K562 (cell line): ENCODE measurements at regions not wholly inside any gene's neighbourhood (a gene's known extent, or its start where the extent isn't known, plus 50 kb on each side); places are given as distances from the start of the nearest gene placed in this dataset.
A peak's percentile ranks its signal among the peaks of the same experiment; 100 is the strongest.

Experiments
- ATF4 ChIP-seq: fragments of 450-650 bp; formaldehyde crosslinking; IDR thresholded peaks from 2 replicates; pipeline ENCODE4 v1.4.0; 2022; ENCODE audit warnings: mild to moderate bottlenecking, moderate library complexity
- E2F1 ChIP-seq: sonication (generic); formaldehyde crosslinking; IDR thresholded peaks from 2 replicates; pipeline ENCODE4 v1.8.1; 2023; ENCODE audit warnings: mild to moderate bottlenecking, missing genetic modification reagents, moderate library complexity
- IRF2 ChIP-seq: sonication (generic); formaldehyde crosslinking; IDR thresholded peaks from 2 replicates; pipeline ENCODE4 v1.8.1; 2022; ENCODE audit warnings: mild to moderate bottlenecking, missing genetic modification reagents
- KHSRP ChIP-seq: fragments of 450-650 bp; IDR thresholded peaks from 2 replicates; pipeline ENCODE4 v1.6.1; 2017
- MYC ChIP-seq, 2 experiments: fragments of 250-450 bp in 1 of 2; sonication (Bioruptor Pico) in 1 of 2; IDR thresholded peaks; 2 replicates each; pipeline versions ENCODE4 v1.5.1 to v1.6.1; 2012 to 2021; ENCODE audit warnings: low read depth in 2 of 2, borderline replicate concordance in 1 of 2, improper control_type of control experiment in 1 of 2, low read length in 1 of 2, mild to moderate bottlenecking in 1 of 2, moderate library complexity in 1 of 2
- NELFE ChIP-seq: IDR thresholded peaks from 2 replicates; pipeline ENCODE4 v1.6.1; 2011; ENCODE audit warnings: mild to moderate bottlenecking; ENCODE audit not compliant: insufficient read depth, insufficient read length
- NFIC ChIP-seq: fragments of 450-650 bp; IDR thresholded peaks from 2 replicates; pipeline ENCODE4 v1.6.1; 2017; ENCODE audit warnings: mild to moderate bottlenecking, inconsistent platforms
- TEAD2 ChIP-seq: fragments of 450-650 bp; IDR thresholded peaks from 2 replicates; pipeline ENCODE4 v1.6.1; 2016; ENCODE audit warnings: missing genetic modification characterization, control low read depth, missing compliant biosample characterization
- THRB ChIP-seq: fragments of 450-650 bp; formaldehyde crosslinking; conservative IDR thresholded peaks from 2 replicates; pipeline ENCODE4 v1.4.0; 2022; ENCODE audit warnings: mild to moderate bottlenecking, missing genetic modification characterization
- TRIM25 ChIP-seq: fragments of 450-650 bp; IDR thresholded peaks from 2 replicates; pipeline ENCODE4 v1.7.0; 2016; ENCODE audit warnings: borderline replicate concordance
- ZBTB11 ChIP-seq, 3 experiments: fragments of 200-800 bp in 1 of 3; fragments of 250-450 bp in 1 of 3; fragments of 450-650 bp in 1 of 3; sonication (Bioruptor Pico) in 1 of 3; sonication (Bioruptor generic) in 1 of 3; formaldehyde crosslinking in 1 of 3; IDR thresholded peaks; 2 replicates each; pipeline versions ENCODE4 v1.6.1 to v1.8.0; 2016 to 2022; ENCODE audit warnings: mild to moderate bottlenecking in 2 of 3, missing genetic modification characterization in 2 of 3, missing compliant biosample characterization in 1 of 3, moderate library complexity in 1 of 3
- ZBTB33 ChIP-seq: sonication (generic); formaldehyde crosslinking; IDR thresholded peaks from 2 replicates; pipeline ENCODE4 v1.8.1; 2023; ENCODE audit warnings: mild to moderate bottlenecking, missing genetic modification reagents
- ZBTB8A ChIP-seq: fragments of 450-650 bp; IDR thresholded peaks from 2 replicates; pipeline ENCODE4 v1.6.1; 2018; ENCODE audit warnings: mild to moderate bottlenecking, moderate library complexity; ENCODE audit not compliant: partially characterized antibody
- ZFP30 ChIP-seq: fragments of 250-450 bp; sonication (Bioruptor Pico); IDR thresholded peaks from 2 replicates; pipeline ENCODE4 v1.8.0; 2022; ENCODE audit warnings: moderate library complexity, mild to moderate bottlenecking, inconsistent platforms, borderline replicate concordance

- peak; percentile 77 for TF ChIP-seq THRB (CRISPR knock-in tag)
- TF ChIP-seq NELFE = no peak
- peak; percentile 61 for TF ChIP-seq NFIC
- no peak for TF ChIP-seq ZBTB8A
- TF ChIP-seq ZBTB11 (CRISPR knock-in tag; IDR thresholded peaks at IDR 0.05) = peak in 1 of 3 experiments; percentile 33; a peak in 1 of 6 replicates
- 0 out of 2 replicates have a peak, but pooled peaks have one; percentile 43 for TF ChIP-seq ZFP30
- no peak for TF ChIP-seq KHSRP
- 0 out of 2 replicates have a peak, but pooled peaks have one; percentile 8 for TF ChIP-seq ZBTB33 (CRISPR knock-in tag)
- no peak for TF ChIP-seq ATF4 (CRISPR knock-in tag)
- no peak for TF ChIP-seq IRF2 (CRISPR knock-in tag)
- peak; percentile 15; the same call in 1 of the 2 replicates for TF ChIP-seq TEAD2 (tag)
- TF ChIP-seq TRIM25 = no peak
- no peak; the same call in 1 of the 2 replicates for TF ChIP-seq E2F1 (CRISPR knock-in tag)
- TF ChIP-seq MYC (IDR thresholded peaks at IDR 0.05; ENCODE audit: low read depth, low read length) = no peak; the same call in 1 of the 2 replicates
- 0 out of 2 replicates have a peak, but pooled peaks have one; percentile 63 for TF ChIP-seq MYC (CRISPR knock-in tag; IDR thresholded peaks at IDR 0.05; ENCODE audit: borderline replicate concordance, low read depth)
Observed at GRCh38 chr6:14711056-14711703, 534.7 kb upstream of the JARID2 start (continued).
